Neural crest cell (in vitro differentiated cells): ENCODE measurements at regions not wholly inside any gene's neighbourhood (a gene's known extent, or its start where the extent isn't known, plus 50 kb on each side); places are given as distances from the start of the nearest gene placed in this dataset.

Experiments used
- DNase-seq: peaks from one replicate; pipeline ENCODE4 v3.0.0; 2021; ENCODE audit warnings: low read depth, mixed read lengths, low spot score
- H3K27ac Mint-ChIP-seq: one replicate; pipeline ENCODE4 v1.8.0; 2021; ENCODE audit warnings: mild to moderate bottlenecking, mixed read lengths; ENCODE audit not compliant: unreplicated experiment
- H3K27me3 Mint-ChIP-seq: 2 replicates; pipeline ENCODE4 v1.8.0; 2021; ENCODE audit warnings: low read depth, mild to moderate bottlenecking, mixed read lengths
- H3K36me3 Mint-ChIP-seq: 2 replicates; pipeline ENCODE4 v1.8.0; 2021; ENCODE audit warnings: low read depth, mild to moderate bottlenecking, mixed read lengths
- H3K4me1 Mint-ChIP-seq: 2 replicates; pipeline ENCODE4 v1.8.0; 2021; ENCODE audit warnings: mixed read lengths
- H3K4me3 Mint-ChIP-seq: one replicate; pipeline ENCODE4 v1.8.0; 2021; ENCODE audit warnings: mild to moderate bottlenecking, mixed read lengths
- H3K9me3 Mint-ChIP-seq: 2 replicates; pipeline ENCODE4 v1.8.0; 2021; ENCODE audit warnings: mixed read lengths
- CTCF ChIP-seq: fragments of 200-600 bp; sonication (generic); conservative IDR thresholded peaks from 2 replicates; pipeline ENCODE4 v1.5.0; 2021; ENCODE audit warnings: antibody characterized with exemption, mild to moderate bottlenecking

- no peak for TF ChIP-seq CTCF
- Mint-ChIP-seq H3K27me3 (peaks cover 3% of the 10 kb centered on the region), H3K9me3 (no peaks in the 10 kb centered on the region), H3K4me3 (no peak overlapping the region), H3K27ac (no peak overlapping the region), H3K4me1 (peaks cover 18% of the 10 kb centered on the region), H3K36me3 (no peaks in the 10 kb centered on the region)
- no peak for DNase-seq
Measured at GRCh38 chr6:170228946-170229310, 62.0 kb downstream of the DLL1 start.

GRCh38 chr6:170227996-170228945 lies 62.6 kb downstream of the DLL1 start:
- peak overlapping the region; percentile 82 for H3K27ac Mint-ChIP-seq

GRCh38 chr6:170227521-170227983 lies 63.3 kb downstream of the DLL1 start:
- Mint-ChIP-seq H3K27me3 (peaks cover 3% of the 10 kb centered on the region), H3K4me3 (no peak overlapping the region), H3K4me1 (peaks cover 19% of the 10 kb centered on the region), H3K27ac (no peak overlapping the region), H3K9me3 (no peaks in the 10 kb centered on the region), H3K36me3 (no peaks in the 10 kb centered on the region)
- TF ChIP-seq CTCF: no peak
- no peak for DNase-seq

More at GRCh38 chr6:170227996-170228945, 62.6 kb downstream of the DLL1 start:
- Mint-ChIP-seq H3K36me3 (no peaks in the 10 kb centered on the region), H3K4me1 (peaks cover 18% of the 10 kb centered on the region), H3K27me3 (peaks cover 3% of the 10 kb centered on the region), H3K4me3 (no peak overlapping the region), H3K9me3 (no peaks in the 10 kb centered on the region)
- DNase-seq: no peak
- no peak for TF ChIP-seq CTCF

GRCh38 chr6:170226647-170227046 lies 64.2 kb downstream of the DLL1 start:
- no peak for TF ChIP-seq CTCF
- DNase-seq: no peak
- Mint-ChIP-seq H3K4me1 (peaks cover 16% of the 10 kb centered on the region), H3K27ac (no peak overlapping the region), H3K36me3 (no peaks in the 10 kb centered on the region), H3K27me3 (peaks cover 3% of the 10 kb centered on the region), H3K9me3 (no peaks in the 10 kb centered on the region), H3K4me3 (no peak overlapping the region)

GRCh38 chr6:170225852-170226417 lies 64.9 kb downstream of the DLL1 start:
- H3K27me3 Mint-ChIP-seq: peaks cover 3% of the 10 kb centered on the region
- H3K27ac Mint-ChIP-seq: peak overlapping the region; percentile 27
- H3K9me3 Mint-ChIP-seq: no peaks in the 10 kb centered on the region
- H3K4me1 Mint-ChIP-seq: peaks cover 12% of the 10 kb centered on the region
- H3K36me3 Mint-ChIP-seq: no peaks in the 10 kb centered on the region
- no peak for TF ChIP-seq CTCF
- H3K4me3 Mint-ChIP-seq: no peak overlapping the region
- DNase-seq: no peak
